HUES64 (cell line): ENCODE measurements at regions not wholly inside any gene's neighbourhood (a gene's known extent, or its start where the extent isn't known, plus 50 kb on each side); places are given as distances from the start of the nearest gene placed in this dataset.

Experiments used
- H3K27ac ChIP-seq: 2 replicates; pipeline ENCODE4 v1.7.0; 2013; ENCODE audit warnings: low read depth, low read length, inconsistent platforms
- H3K27me3 ChIP-seq: 2 replicates; pipeline ENCODE4 v1.6.1; 2013; ENCODE audit warnings: mild to moderate bottlenecking, low read length; ENCODE audit not compliant: insufficient read depth
- H3K36me3 ChIP-seq: 2 replicates; pipeline ENCODE4 v1.6.1; 2013; ENCODE audit warnings: mild to moderate bottlenecking, low read length; ENCODE audit not compliant: insufficient read depth
- H3K4me1 ChIP-seq: 2 replicates; pipeline ENCODE4 v1.6.1; 2013; ENCODE audit warnings: mild to moderate bottlenecking, low read length, moderate library complexity; ENCODE audit not compliant: insufficient read depth
- H3K4me3 ChIP-seq: 2 replicates; pipeline ENCODE4 v1.5.1; 2013; ENCODE audit warnings: mild to moderate bottlenecking, low read length, moderate library complexity
- H3K9ac ChIP-seq: 2 replicates; pipeline ENCODE4 v1.6.1; 2013; ENCODE audit warnings: mild to moderate bottlenecking, low read depth, low read length
- H3K9me3 ChIP-seq: 2 replicates; pipeline ENCODE4 v1.6.1; 2013; ENCODE audit warnings: low read depth, low read length; ENCODE audit not compliant: insufficient read depth
- WGBS: fragments of 150-250, 120-280 bp; methylation state at CpG from one replicate; pipeline ENCODE4 v1.1.7; 2013; ENCODE audit warnings: missing lambda C conversion rate; 5-methylcytosine and 5-hydroxymethylcytosine counted together

- Histone ChIP-seq H3K4me1 (no peaks in the 10 kb centered on the region), H3K27ac (no peak overlapping the region), H3K9me3 (no peaks in the 10 kb centered on the region), H3K4me3 (no peak overlapping the region), H3K36me3 (no peaks in the 10 kb centered on the region), H3K9ac (no peak overlapping the region), H3K27me3 (no peaks in the 10 kb centered on the region)
Measured at GRCh38 chr11:109554951-109555350, 133.0 kb downstream of the C11orf87 start.

DNA sequence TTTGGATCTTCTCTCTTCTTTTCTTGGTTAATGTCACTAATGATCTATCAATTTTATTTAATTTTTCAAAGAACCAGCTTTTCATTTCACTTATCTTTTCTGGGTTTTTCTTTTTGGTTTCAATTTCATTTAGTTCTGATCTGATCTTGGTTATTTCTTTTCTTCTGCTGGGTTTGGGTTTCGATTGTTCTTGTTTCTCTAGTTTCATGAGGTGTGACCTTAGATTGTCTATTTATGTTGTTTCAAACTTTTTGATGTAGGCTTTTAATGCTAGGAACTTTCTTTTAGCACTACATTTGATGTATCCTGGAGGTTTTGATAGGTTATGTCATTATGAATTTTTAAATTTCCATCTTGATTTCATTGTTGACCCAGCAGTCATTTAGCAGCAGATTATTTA, 142.3 kb downstream of the C11orf87 start:
- no peak overlapping the region for H3K4me3 ChIP-seq
- H3K27me3 ChIP-seq = no peaks in the 10 kb centered on the region

DNA sequence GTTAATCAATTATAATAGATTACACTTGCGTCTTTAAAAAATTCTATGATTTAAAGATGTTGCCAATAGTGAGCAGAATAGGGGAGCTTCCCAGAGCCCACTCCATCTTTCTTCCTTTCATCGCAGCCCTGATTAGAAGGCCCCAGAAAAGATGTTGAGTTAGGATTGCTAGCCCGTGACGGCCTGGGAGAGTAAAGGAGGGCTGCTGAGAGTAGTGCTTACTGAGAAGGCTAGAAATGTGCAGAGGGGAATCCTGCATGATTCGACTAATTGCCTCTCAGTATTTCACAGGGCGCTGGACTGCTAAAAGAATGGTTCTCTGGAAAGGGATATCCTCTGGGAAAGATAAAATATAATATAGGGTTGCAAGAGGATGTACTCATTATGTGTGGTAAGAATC, 160.5 kb downstream of the C11orf87 start:
- no peaks in the 10 kb centered on the region for H3K36me3 ChIP-seq
- no peaks in the 10 kb centered on the region for H3K9me3 ChIP-seq
- WGBS = 97% methylated on average over 6 of the region's 6 CpGs
- no peak overlapping the region for H3K9ac ChIP-seq
- H3K4me1 ChIP-seq = no peaks in the 10 kb centered on the region
- H3K4me3 ChIP-seq = no peak overlapping the region
- no peak overlapping the region for H3K27ac ChIP-seq
- no peaks in the 10 kb centered on the region for H3K27me3 ChIP-seq

More for the DNA sequence above, 142.3 kb downstream of the C11orf87 start:
- H3K9ac ChIP-seq = no peak overlapping the region
- 100% methylated on average over 1 of the region's 1 CpG for WGBS
- no peaks in the 10 kb centered on the region for H3K4me1 ChIP-seq
- H3K36me3 ChIP-seq = no peaks in the 10 kb centered on the region
- H3K9me3 ChIP-seq = no peaks in the 10 kb centered on the region
- no peak overlapping the region for H3K27ac ChIP-seq

- no peak overlapping the region for H3K4me3 ChIP-seq
- no peaks in the 10 kb centered on the region for H3K4me1 ChIP-seq
- H3K27me3 ChIP-seq = no peaks in the 10 kb centered on the region
- no peak overlapping the region for H3K9ac ChIP-seq
- no peaks in the 10 kb centered on the region for H3K9me3 ChIP-seq
- 78% methylated on average over 1 of the region's 1 CpG for WGBS
- H3K36me3 ChIP-seq = no peaks in the 10 kb centered on the region
- no peak overlapping the region for H3K27ac ChIP-seq
Measured at GRCh38 chr11:109584001-109584972, 162.3 kb downstream of the C11orf87 start.

- Histone ChIP-seq H3K36me3 (no peaks in the 10 kb centered on the region), H3K27ac (no peak overlapping the region), H3K27me3 (no peaks in the 10 kb centered on the region), H3K9me3 (no peaks in the 10 kb centered on the region), H3K4me1 (peaks cover 3% of the 10 kb centered on the region; the same call in 1 of the 2 replicates), H3K9ac (no peak overlapping the region), H3K4me3 (no peak overlapping the region)
- WGBS = 94% methylated on average over 2 of the region's 2 CpGs
Measured at GRCh38 chr11:109586789-109587188, 164.8 kb downstream of the C11orf87 start.

- H3K4me3 ChIP-seq = no peak overlapping the region
- no peaks in the 10 kb centered on the region for H3K36me3 ChIP-seq
- H3K4me1 ChIP-seq = peaks cover 3% of the 10 kb centered on the region; the same call in 1 of the 2 replicates
- H3K9me3 ChIP-seq = no peaks in the 10 kb centered on the region
- H3K27ac ChIP-seq = no peak overlapping the region
- no peak overlapping the region for H3K9ac ChIP-seq
- H3K27me3 ChIP-seq = no peaks in the 10 kb centered on the region
Measured at GRCh38 chr11:109590782-109591181, 168.8 kb downstream of the C11orf87 start.

- Histone ChIP-seq H3K9me3 (no peaks in the 10 kb centered on the region), H3K27ac (no peak overlapping the region), H3K4me3 (no peak overlapping the region), H3K36me3 (no peaks in the 10 kb centered on the region), H3K4me1 (no peaks in the 10 kb centered on the region), H3K27me3 (no peaks in the 10 kb centered on the region), H3K9ac (no peak overlapping the region)
- WGBS = 93% methylated on average over 4 of the region's 4 CpGs
Measured at GRCh38 chr11:109597336-109597735, 175.3 kb downstream of the C11orf87 start.

- Histone ChIP-seq H3K27ac (no peak overlapping the region), H3K27me3 (no peaks in the 10 kb centered on the region), H3K4me1 (no peaks in the 10 kb centered on the region), H3K9me3 (no peaks in the 10 kb centered on the region), H3K4me3 (no peak overlapping the region), H3K36me3 (no peaks in the 10 kb centered on the region), H3K9ac (no peak overlapping the region)
- WGBS = 87% methylated on average over 3 of the region's 3 CpGs
Measured at GRCh38 chr11:109604481-109605400, 182.8 kb downstream of the C11orf87 start.

- H3K9me3 ChIP-seq = no peaks in the 10 kb centered on the region
- H3K9ac ChIP-seq = no peak overlapping the region
Measured at GRCh38 chr11:109606256-109606655, 184.3 kb downstream of the C11orf87 start.

DNA sequence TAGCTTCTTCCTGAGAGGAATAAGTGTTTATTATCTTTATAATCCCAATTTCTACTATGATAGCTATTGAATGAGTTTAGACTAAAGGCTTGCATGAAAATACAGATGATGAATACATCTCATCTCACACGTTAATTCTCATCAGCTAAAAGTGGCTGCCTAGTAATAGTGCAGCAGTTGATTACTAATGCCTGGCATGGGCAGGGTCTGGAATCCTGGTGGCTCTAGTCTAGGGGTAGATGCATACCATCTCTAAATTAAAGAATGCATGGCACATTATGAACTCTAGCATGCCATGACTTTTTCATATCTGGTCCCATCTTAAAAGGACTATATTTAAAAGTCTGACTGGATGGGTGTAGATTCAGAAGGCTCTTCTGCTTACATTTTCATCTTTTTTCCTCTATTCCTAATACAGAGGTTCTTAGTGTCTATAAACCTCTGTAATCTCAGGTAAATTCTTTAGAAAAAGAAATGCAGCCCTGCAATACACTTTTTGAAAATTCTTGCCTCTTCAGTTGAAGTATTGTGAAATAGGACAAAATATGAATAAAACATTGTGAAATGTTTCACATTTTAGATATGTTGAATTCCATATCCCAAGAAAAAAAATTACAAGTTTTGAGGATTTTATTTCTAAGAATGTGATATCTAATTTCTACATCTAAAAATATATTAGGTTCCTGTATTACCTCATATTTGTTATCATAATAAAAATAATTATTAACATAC, 187.6 kb downstream of the C11orf87 start:
- WGBS = 100% methylated on average over 1 of the region's 1 CpG
- no peaks in the 10 kb centered on the region for H3K9me3 ChIP-seq
- H3K4me3 ChIP-seq = no peak overlapping the region
- no peaks in the 10 kb centered on the region for H3K27me3 ChIP-seq
- H3K36me3 ChIP-seq = no peaks in the 10 kb centered on the region
- no peak overlapping the region for H3K27ac ChIP-seq
- H3K4me1 ChIP-seq = no peaks in the 10 kb centered on the region
- H3K9ac ChIP-seq = no peak overlapping the region

More at GRCh38 chr11:109606256-109606655, 184.3 kb downstream of the C11orf87 start:
- Histone ChIP-seq H3K27ac (no peak overlapping the region), H3K4me3 (no peak overlapping the region), H3K27me3 (no peaks in the 10 kb centered on the region), H3K36me3 (no peaks in the 10 kb centered on the region), H3K4me1 (no peaks in the 10 kb centered on the region)
- no CpG with 5 or more reads among the region's 1 CpG for WGBS
